IMR-90 (cell line): ENCODE measurements at regions not wholly inside any gene's neighbourhood (a gene's known extent, or its start where the extent isn't known, plus 50 kb on each side); places are given as distances from the start of the nearest gene placed in this dataset.
A peak's percentile ranks its signal among the peaks of the same experiment; 100 is the strongest.

ENCODE experiments used
- ATAC-seq: fragments of 200-7000 bp; cut with Tn5 transposase; 2 replicates; pipeline ENCODE4 v1.9.1; 2020; ENCODE audit warnings: low read depth, mild to moderate bottlenecking, moderate library complexity
- BruUV-seq: library from RNA; stranded (reverse); fragments of 400-500 nt; replicated peaks from 2 replicates; lab custom pipeline; 2021; lab: Mats Ljungman, UMichigan
- CTCF ChIA-PET: fragments of 300-600 bp; formaldehyde crosslinking; extraction: SDS; loops from one replicate; lab custom pipeline; 2021; ENCODE audit warnings: antibody characterized with exemption; lab: Yijun Ruan, JAX
- POLR2A ChIA-PET: fragments of 300-600 bp; sonication (Branson Sonifier 250); formaldehyde crosslinking; loops from one replicate; lab custom pipeline; 2022; ENCODE audit warnings: antibody characterized with exemption; ENCODE audit not compliant: unreplicated experiment; lab: Charles Lee
- DNase-seq: peaks from one replicate; pipeline ENCODE4 v3.0.0; 2013
- H2AFZ ChIP-seq: replicated peaks from 2 replicates; pipeline ENCODE3; 2013; ENCODE audit warnings: low read length, mild to moderate bottlenecking; ENCODE audit not compliant: poor library complexity
- H2AK5ac ChIP-seq: 2 replicates; pipeline ENCODE4 v1.6.1; 2013; ENCODE audit warnings: low read depth, low read length, inconsistent platforms
- H2AK9ac ChIP-seq: replicated peaks from 2 replicates; pipeline ENCODE3; 2013; ENCODE audit warnings: mild to moderate bottlenecking, low read depth, low read length, moderate library complexity; ENCODE audit not compliant: poor library complexity
- H2BK120ac ChIP-seq: 2 replicates; pipeline ENCODE4 v1.6.1; 2013; ENCODE audit warnings: low read depth, low read length, inconsistent platforms
- H2BK15ac ChIP-seq: 3 replicates; pipeline ENCODE4 v1.6.1; 2013; ENCODE audit warnings: low read depth, low read length, inconsistent platforms
- H2BK20ac ChIP-seq: 2 replicates; pipeline ENCODE4 v1.6.1; 2013; ENCODE audit warnings: low read depth, mild to moderate bottlenecking, inconsistent platforms, low read length, moderate library complexity
- H2BK5ac ChIP-seq: 2 replicates; pipeline ENCODE4 v1.6.1; 2013; ENCODE audit warnings: mild to moderate bottlenecking, low read depth, low read length, inconsistent platforms; ENCODE audit not compliant: poor library complexity, severe bottlenecking
- H3K14ac ChIP-seq: replicated peaks from 2 replicates; pipeline ENCODE4 v1.6.1; 2013; ENCODE audit warnings: low read depth, low read length, inconsistent platforms
- H3K18ac ChIP-seq: 2 replicates; pipeline ENCODE4 v1.6.1; 2013; ENCODE audit warnings: low read depth, low read length, control low read depth
- H3K23ac ChIP-seq: 2 replicates; pipeline ENCODE4 v1.6.1; 2013; ENCODE audit warnings: low read depth, low read length, inconsistent platforms
- H3K27ac ChIP-seq: 2 replicates; pipeline ENCODE4 v1.5.1; 2013; ENCODE audit warnings: mild to moderate bottlenecking, control low read depth, low read length; ENCODE audit not compliant: insufficient read depth
- H3K27me3 ChIP-seq: 2 replicates; pipeline ENCODE4 v1.6.1; 2013; ENCODE audit warnings: low read length; ENCODE audit not compliant: control insufficient read depth, insufficient read depth
- H3K36me3 ChIP-seq: 2 replicates; pipeline ENCODE4 v1.6.1; 2013; ENCODE audit warnings: low read length, mixed read lengths; ENCODE audit not compliant: control insufficient read depth, insufficient read depth
- H3K4ac ChIP-seq: 2 replicates; pipeline ENCODE4 v1.6.1; 2013; ENCODE audit warnings: low read depth, low read length, inconsistent platforms
- H3K4me1 ChIP-seq: 2 replicates; pipeline ENCODE4 v1.6.1; 2013; ENCODE audit warnings: low read length, mixed read lengths; ENCODE audit not compliant: control insufficient read depth, insufficient read depth
- H3K4me2 ChIP-seq: 2 replicates; pipeline ENCODE4 v1.6.1; 2013; ENCODE audit warnings: low read depth, mild to moderate bottlenecking, control low read depth, low read length, moderate library complexity
- H3K4me3 ChIP-seq: 2 replicates; pipeline ENCODE4 v1.5.1; 2013; ENCODE audit warnings: low read depth, mild to moderate bottlenecking, control low read depth, low read length, moderate library complexity; ENCODE audit not compliant: insufficient read depth
- H3K56ac ChIP-seq: 2 replicates; pipeline ENCODE4 v1.6.1; 2013; ENCODE audit warnings: low read length, inconsistent platforms; ENCODE audit not compliant: insufficient read depth; ENCODE audit errors: extremely low read depth
- H3K79me1 ChIP-seq, 2 experiments: 2 replicates each; pipeline ENCODE4 v1.6.1; 2013; ENCODE audit warnings: low read length in 2 of 2, inconsistent platforms in 1 of 2, low read depth in 1 of 2
- H3K9ac ChIP-seq: 2 replicates; pipeline ENCODE4 v1.6.1; 2013; ENCODE audit warnings: low read depth, low read length, control low read depth
- H3K9me1 ChIP-seq: 2 replicates; pipeline ENCODE4 v1.6.1; 2013; ENCODE audit warnings: low read length, inconsistent platforms; ENCODE audit not compliant: insufficient read depth
- H3K9me3 ChIP-seq: 2 replicates; pipeline ENCODE4 v1.6.1; 2013; ENCODE audit warnings: low read length; ENCODE audit not compliant: control insufficient read depth, insufficient read depth
- H4K20me1 ChIP-seq: 2 replicates; pipeline ENCODE4 v1.6.1; 2013; ENCODE audit warnings: low read length, inconsistent platforms; ENCODE audit not compliant: insufficient read depth
- H4K5ac ChIP-seq: 2 replicates; pipeline ENCODE4 v1.6.1; 2013; ENCODE audit warnings: mild to moderate bottlenecking, low read depth, low read length, control low read depth
- H4K8ac ChIP-seq, 2 experiments: 2 replicates each; pipeline ENCODE4 v1.6.1; 2013; ENCODE audit warnings: low read depth in 2 of 2, low read length in 2 of 2, control low read depth in 1 of 2, inconsistent platforms in 1 of 2
- H4K91ac ChIP-seq: 2 replicates; pipeline ENCODE4 v1.6.1; 2013; ENCODE audit warnings: low read depth, low read length, inconsistent platforms; ENCODE audit not compliant: insufficient read depth
- BHLHE40 ChIP-seq: fragments of 150-350 bp; IDR thresholded peaks from 2 replicates; pipeline ENCODE4 v1.6.1; 2016; ENCODE audit warnings: mild to moderate bottlenecking, low read depth, low read length
- CHD1 ChIP-seq: IDR thresholded peaks from 2 replicates; pipeline ENCODE4 v1.6.1; 2012; ENCODE audit warnings: low read depth, low read length, improper control_type of control experiment
- MXI1 ChIP-seq: IDR thresholded peaks from 2 replicates; pipeline ENCODE4 v1.6.1; 2012; ENCODE audit warnings: low read depth, mild to moderate bottlenecking, low read length, moderate library complexity, borderline replicate concordance
- NFE2L2 ChIP-seq: fragments of 150-350 bp; IDR thresholded peaks from 2 replicates; pipeline ENCODE4 v1.6.1; 2016; ENCODE audit warnings: low read depth, mild to moderate bottlenecking, low read length
- USF2 ChIP-seq: fragments of 150-350 bp; IDR thresholded peaks from 2 replicates; pipeline ENCODE4 v1.6.1; 2017; ENCODE audit warnings: mild to moderate bottlenecking, antibody characterized with exemption, low read length, low read depth
- WGBS, 2 experiments: methylation state at CpG; one replicate each; pipeline versions ENCODE4 v1.1.5 to v1.1.7; 2013; ENCODE audit warnings: missing lambda C conversion rate in 2 of 2; ENCODE audit not compliant: insufficient read length in 1 of 2; ENCODE audit errors: extremely low coverage in 2 of 2; 5-methylcytosine and 5-hydroxymethylcytosine counted together
- dilution Hi-C: fragments of 300-500 bp; cut with HindIII; formaldehyde crosslinking; loops from one replicate; pipeline ENCODE4 v1.14.3; 2018; ENCODE audit warnings: low sequenced_read_pairs; ENCODE audit not compliant: unreplicated experiment
- in situ Hi-C: fragments of 300-500 bp; cut with MboI; formaldehyde crosslinking; loops from 3 replicates; pipeline ENCODE4 v1.14.3; 2019; ENCODE audit warnings: low sequenced_read_pairs, inconsistent platforms, mixed read lengths
- intact Hi-C: fragments of 100-400 bp; cut with micrococcal nuclease; formaldehyde crosslinking; loops from 2 replicates; pipeline ENCODE4 v1.10.0; 2022

GRCh38 chr2:48838029-48838428, 82.5 kb upstream of the LHCGR start:
- Histone ChIP-seq H3K9me3 (peaks cover 2% of the 10 kb centered on the region; the same call in 1 of the 2 replicates), H2BK15ac (no peak overlapping the region), H3K18ac (no peak overlapping the region), H3K9me1 (no peaks in the 10 kb centered on the region), H3K79me1 (no peaks in the 10 kb centered on the region), H2BK20ac (no peak overlapping the region), H3K36me3 (no peaks in the 10 kb centered on the region), H3K14ac (no peak overlapping the region), H4K91ac (no peak overlapping the region), H3K4me1 (no peaks in the 10 kb centered on the region), H2AK5ac (no peak overlapping the region), H4K5ac (no peak overlapping the region), H3K23ac (no peak overlapping the region), H3K27me3 (no peaks in the 10 kb centered on the region), H3K27ac (no peak overlapping the region), H2AK9ac (no peak overlapping the region), H3K56ac (no peak overlapping the region), H3K4ac (no peak overlapping the region), H2BK5ac (no peak overlapping the region), H3K4me2 (no peak overlapping the region), H3K4me3 (no peak overlapping the region), H3K9ac (no peak overlapping the region), H2BK120ac (no peak overlapping the region), H4K8ac (no peak overlapping the region), H4K20me1 (no peaks in the 10 kb centered on the region), H2AFZ (no peak overlapping the region)
- WGBS, 2 experiments, result 40% methylated on average over 1 of the region's 2 CpGs; no CpG with 5 or more reads in 1 of the 2 experiments
- intact Hi-C loops (no loop called here), dilution Hi-C loops (no loop called here), in situ Hi-C loops (no loop called here)
- DNase-seq (no peak), ATAC-seq (0 out of 2 replicates have a peak, but pooled peaks have one; percentile 29)
- TF ChIP-seq CHD1 (no peak), USF2 (no peak), BHLHE40 (no peak), NFE2L2 (no peak), MXI1 (no peak)
- ChIA-PET CTCF (interaction anchor here (1.0 kb wide), 1 partner anchor 109 kb away, joined by 3 read pairs; no protein-coding TSS in a partner anchor), POLR2A (no interaction called here)
- no TSS peak for BruUV-seq
